Activated naive CD8-positive, alpha-beta T cell treated with anti-CD3 and anti-CD28 coated beads, Interleukin-2, amount 50 U/mL, for 16 hours (primary cell): ENCODE measurements at regions not wholly inside any gene's neighbourhood (a gene's known extent, or its start where the extent isn't known, plus 50 kb on each side); places are given as distances from the start of the nearest gene placed in this dataset.
"Not testable (repeated sequence)": the region's sequence is repeated elsewhere in the genome, so short reads cannot be mapped to it uniquely, and the experiment has no call there.

ENCODE experiments used
- DNase-seq: peaks from one replicate; pipeline ENCODE4 v3.0.0-alpha.2; 2020; ENCODE audit warnings: low read depth, low spot score

DNA sequence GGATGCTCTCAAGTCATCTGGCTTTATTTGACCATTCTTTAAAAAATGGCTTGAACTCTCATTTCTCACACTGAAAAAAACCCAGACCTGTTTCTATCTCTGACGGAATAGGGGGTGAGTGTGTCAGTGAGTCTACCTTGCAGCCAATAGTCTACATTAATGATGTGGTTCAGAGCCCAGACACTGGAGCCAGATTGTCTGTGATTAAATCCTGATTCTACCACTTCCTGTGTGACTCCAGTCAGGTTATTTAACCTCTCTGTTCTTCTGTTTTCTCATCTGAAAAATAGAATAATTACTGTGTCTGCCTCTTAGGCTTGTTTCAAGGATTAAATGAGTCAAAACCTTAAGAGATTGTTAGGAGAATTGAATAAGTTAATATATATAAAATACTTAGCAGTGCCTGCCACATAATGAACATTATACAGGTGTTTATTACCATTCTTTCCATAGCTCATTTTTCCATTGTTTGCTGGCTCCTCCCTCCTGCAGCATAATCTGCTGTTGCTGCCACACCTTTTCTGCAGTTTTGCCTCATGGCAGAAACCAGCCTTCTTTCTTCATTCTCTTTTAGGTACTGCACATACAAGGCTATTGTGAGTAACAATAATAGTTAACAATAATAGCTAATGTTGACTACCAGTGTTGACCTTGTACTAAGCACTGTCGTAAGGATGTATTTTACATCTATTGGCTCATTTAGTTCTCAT is 157.6 kb upstream of the IVNS1ABP start:
- DNase-seq = no peak

DNA sequence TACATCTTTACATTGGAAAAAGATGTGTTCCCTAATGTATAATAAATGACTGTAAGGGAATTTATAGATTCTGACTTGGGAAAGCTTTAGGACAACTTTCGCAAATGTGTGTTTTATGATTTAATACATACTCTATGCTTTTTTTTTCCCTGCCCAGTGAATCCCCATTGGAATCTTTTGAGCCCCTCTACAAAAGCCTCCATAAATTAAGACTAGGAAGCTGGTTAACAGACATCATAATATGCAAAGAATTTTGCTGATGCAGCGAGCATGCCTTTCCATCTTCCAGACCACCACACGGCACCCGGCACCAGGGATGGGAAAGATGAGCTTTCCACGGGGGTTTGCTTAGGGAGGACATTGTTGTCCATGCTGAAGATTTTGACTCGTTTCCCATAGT is 156.1 kb upstream of the IVNS1ABP start:
- DNase-seq = no peak

DNA sequence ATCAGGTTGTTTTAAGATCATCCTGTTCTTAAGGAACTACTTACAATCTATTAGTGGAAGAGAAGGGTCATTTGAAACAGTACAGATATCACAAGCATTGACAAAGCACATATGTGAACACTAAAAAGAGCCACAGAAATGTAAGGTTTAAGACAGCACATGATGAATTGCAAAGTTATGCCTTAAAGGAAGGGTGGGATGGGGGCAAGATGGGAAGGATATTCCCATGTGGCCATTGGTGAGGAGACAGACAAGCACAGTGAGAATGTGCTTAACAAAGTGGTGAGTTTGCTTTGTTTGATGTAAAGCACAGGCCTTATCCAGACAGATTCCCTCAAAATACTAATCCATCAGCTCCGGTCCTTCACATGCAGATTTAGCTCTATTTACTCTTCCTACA is 151.6 kb upstream of the IVNS1ABP start:
- no peak for DNase-seq

DNA sequence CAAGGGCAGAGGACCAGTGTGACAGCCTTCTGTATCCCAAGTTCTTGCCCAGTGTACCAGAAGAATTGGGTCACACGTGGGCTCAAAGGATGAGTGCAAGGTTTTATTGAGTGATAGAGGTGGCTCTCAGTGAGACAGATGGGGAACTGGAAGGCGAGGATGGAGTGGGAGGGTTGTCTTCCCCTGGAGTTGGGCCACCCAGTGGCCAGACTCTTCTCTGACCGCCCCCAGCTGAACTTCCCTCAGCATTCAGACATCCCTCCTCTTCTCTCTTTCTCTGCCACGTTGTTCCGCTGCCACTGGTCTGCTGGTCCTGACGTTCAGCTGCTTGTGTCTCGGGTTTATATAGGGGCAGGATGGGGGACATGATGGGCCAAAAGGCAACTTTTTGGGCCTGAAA is 150.1 kb upstream of the IVNS1ABP start:
- no peak for DNase-seq

DNA sequence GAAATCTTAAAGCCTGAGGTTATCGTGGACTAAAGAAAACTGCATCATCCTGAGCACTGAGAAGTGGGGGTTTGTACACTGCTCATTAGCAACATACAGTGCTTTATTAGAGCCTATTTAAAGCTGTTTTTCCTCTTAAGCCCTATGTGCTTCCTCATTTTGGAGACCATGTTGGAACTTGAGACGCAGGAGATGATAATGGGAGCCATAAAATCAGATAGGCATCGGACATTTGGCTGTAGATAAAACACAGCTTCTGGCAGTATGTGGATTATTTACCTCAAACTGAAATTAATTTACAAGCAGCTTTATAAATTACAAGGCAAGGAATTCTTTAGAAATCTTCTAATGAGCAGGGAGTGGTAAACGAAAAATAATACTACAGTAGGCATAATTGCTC is 147.7 kb upstream of the IVNS1ABP start:
- no peak for DNase-seq

DNA sequence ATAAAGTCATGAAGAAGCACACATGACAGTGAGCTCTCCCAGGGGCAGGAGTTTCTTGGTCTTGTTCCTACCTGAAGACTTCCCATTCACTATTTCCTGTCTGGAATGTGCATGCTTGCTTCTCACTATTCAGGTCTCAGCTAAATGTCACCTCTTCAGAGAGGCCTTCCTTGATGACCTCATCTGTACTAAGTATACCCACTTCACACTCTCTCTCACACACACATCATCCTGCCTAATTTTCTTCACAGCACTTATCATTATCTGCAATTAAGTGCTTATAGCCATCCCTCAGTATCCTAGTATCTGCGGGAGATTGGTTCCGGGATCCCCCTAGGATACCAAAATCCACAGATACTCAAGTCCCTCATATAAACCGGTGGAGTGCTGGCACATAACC is 146.4 kb upstream of the IVNS1ABP start:
- no peak for DNase-seq

DNA sequence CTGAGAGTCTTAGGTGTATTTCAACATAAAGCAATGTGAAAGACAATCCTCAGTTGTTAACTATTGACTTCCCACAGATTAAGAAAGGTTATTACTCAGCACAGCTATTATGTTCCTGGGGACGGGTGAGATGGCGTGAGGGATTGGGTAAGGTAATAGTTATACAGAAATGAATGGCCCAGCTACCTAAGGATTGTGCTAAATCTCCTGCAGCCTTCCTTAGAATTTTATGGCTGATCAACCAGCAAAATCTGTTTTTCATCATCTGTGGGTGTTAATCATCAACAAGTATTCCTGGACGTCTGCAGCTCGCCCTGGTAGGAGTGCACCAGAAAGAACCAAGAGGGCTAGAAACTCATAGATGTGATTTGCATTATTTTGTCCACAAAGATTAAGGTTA is 146.0 kb upstream of the IVNS1ABP start:
- DNase-seq = no peak

DNA sequence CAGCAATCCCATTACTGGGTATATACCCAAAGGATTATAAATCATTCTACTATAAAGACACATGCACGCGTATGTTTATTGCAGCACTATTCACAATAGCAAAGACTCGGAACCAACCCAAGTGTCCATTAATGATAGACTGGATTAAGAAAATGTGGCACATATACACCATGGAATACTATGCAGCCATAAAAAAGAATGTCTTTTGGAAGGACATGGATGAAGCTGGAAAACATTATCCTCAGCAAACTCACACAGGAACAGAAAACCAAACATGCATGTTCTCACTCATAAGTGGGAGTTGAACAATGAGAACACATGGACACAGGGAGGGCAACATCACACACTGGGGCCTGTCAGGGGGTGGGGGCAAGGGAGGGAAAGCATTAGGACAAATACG is 143.7 kb upstream of the IVNS1ABP start:
- not testable (repeated sequence) for DNase-seq

DNA sequence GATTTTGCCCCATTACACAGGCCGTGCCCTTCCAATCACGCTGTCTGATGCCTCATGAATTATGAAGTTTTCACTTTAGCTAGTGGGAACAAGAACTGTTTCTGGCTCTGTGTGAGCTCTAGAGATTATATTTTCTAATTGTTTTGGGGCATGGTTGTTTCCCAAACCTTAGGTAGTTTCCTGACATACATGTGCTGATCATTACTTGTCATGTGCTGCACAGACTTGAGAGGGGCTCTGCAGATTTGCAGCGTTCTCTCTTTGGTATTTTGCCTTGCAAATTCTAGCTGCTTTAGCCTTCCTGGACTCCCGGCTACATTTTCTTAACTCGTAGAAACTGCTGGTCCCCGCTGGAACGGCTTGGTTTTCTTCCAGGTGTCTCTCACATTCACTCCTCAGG is 142.1 kb upstream of the IVNS1ABP start:
- DNase-seq = no peak

DNA sequence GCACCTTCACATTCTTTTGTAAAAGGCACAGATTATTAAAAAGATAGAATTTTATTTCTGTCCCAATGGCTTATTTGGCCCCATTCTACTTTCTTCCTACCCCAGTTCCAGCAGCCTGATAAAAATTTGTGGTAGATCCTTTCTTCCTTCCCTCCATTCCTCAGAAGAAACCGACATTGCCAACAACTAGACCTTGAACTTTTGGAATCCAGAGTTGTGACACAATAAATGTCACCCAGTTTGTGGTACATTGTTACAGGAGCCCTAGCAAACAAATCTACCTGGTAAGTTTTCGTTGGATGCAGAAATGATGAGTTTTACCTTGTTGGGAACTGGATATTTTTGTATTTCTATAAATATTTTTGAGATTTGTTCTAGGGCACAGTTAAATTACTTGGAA is 141.6 kb upstream of the IVNS1ABP start:
- DNase-seq = no peak

DNA sequence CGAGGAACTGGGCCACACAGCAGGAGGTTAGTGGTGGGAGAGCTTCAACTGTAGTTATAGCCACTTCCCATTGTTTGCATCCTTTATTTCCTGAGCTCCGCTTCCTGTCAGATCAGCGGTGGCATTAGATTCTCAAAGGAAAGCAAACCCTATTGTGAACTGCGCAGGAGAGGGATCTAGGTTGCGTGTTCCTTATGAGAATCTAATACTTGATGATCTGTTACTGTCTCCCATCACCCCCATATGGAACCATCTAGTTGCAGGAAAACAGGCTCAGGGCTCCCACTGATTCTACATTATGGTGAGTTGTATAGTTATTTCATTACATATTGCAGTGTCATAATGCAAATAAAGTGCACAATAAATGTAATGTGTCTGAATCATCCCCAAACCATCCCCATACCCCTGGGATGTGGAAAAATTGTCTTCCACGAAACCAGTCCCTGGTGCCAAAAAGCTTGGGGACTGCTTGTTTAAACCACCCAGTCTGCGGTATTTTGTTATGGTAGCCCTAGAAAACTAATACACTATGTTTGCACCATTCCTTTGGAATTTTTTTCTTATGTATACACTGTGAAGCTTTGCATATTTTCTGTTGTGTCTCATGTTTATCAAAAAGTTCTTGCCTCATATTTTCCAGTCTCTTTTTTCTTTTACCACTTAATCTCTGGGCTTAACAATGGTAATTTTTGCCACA is 136.6 kb upstream of the IVNS1ABP start:
- DNase-seq = no peak

DNA sequence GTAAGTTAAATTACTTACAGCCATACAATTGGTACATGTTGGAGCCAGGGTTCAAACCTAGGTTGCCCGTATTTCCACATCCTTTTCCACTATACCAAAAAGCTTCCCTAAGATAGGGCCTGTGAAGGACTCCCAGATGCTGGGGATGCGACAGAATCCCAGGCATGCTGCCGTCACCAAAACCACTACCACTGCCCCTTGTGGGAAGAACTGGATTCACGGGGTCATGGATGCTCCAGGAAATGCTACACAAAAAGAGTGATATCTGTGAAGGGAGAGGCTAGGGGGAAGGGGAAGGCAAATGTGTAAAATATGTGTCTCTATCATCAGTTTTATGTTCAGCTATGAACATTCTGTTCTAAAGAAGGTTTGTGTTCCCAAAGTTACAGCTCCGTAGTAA is 133.9 kb upstream of the IVNS1ABP start:
- DNase-seq = no peak

DNA sequence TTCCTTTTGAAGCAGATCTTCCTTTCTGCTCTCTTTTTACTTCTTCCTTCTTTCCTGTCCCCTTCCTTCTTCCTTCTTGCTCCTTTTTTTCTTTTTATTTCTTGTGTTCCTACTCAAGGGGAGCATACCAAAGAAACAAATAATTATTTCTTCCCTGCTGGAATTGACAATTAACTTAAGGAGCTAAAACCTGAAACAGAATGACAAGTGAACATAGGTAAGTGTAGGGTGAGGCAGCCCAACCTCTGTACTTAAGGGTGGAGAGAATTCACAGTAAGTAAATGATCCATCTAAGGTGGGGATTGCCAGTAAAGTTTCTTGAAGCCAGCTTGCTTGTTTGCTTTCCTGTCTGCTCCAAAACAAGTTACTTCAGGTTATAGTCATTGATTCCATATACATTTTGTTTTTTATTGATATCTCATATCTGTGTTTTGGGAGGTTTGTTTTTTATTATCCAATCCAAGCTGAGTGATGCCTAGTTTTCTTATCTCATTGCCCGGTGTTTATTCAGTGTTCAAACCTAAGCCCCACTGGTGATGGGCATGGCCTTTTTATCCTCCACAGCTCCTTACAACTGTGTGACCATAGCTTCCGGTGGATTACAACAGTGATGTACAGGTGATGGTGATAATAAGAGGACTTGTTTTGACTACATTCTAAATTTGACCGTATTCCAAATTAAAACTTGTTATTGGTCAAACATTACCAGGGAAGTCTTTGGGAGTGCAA is 133.2 kb upstream of the IVNS1ABP start:
- no peak for DNase-seq

DNA sequence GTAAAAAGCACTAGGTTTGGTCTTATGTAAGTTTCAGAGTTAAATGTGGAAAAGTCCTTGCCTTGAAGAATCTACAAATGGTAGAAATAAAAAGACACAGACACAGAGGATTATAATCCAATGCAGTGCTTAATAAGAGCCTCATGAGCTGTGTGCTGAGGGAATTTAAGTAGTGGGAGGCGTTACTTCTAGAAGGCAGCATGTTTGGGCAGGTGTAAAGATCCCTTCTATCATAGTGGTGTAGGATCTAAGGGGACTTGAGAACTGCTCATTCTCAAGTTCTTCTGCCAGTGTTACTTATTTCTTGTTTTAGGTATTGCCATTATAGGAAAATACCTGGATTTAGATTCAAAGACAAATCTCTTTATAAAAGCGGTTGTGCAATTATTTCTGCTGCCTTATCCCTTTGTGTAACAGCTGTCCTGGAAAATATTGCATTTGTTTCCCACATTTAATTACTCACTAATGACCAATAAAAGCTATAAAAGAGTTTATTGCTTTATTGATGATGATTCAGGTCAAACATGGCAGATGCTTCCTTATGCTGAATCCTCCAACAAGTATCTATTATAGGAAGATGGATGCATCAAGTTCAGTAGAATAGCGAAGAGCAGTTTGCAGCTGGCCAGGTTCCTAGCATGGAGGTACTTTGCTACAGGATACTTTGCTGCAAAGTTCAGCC is 132.5 kb upstream of the IVNS1ABP start:
- DNase-seq = no peak

DNA sequence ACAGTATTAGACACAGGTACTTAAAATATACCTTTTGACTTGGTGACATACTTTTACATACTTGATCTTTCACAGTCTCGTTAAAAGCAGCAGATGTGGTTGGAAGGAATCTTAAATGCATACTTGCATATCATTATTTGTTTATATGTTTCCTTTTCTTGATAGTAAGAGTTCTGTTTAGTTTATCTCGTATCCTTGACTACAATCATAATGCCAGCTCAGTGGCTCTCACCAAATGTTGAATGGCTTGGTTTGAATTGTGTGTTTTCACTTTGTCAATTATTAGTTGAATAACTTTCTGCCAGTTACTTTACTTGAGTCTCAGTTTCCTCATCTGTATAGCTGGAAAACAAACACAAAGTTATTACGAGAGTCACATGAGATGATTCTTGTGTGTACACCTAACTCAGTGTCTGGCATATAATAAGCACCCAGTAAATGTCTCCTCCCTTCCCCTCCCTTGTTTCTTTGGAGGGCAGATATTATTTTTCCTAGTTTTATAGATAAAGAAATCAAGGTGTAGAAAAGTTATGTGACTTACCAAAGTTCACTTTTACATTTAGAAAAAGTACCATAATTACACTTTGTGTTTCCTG is 131.6 kb upstream of the IVNS1ABP start:
- no peak for DNase-seq

DNA sequence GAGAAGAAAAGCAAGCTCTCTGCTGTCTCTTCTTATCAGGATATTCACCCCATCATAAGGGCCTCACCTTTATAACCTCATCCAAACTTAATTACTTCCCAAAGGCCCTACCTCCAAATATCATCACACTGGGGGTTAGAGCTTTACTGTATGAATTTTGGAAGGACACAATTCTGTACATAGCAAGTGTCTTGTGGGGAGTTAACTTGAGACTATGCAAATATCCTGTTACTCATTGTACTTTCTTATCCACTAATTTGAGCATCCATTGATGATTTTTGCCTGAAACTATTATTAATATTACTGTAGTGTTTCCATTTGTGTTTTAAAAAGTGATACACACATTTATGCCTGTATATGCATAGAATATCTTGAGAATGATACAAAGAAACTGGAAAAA is 129.1 kb upstream of the IVNS1ABP start:
- no peak for DNase-seq

DNA sequence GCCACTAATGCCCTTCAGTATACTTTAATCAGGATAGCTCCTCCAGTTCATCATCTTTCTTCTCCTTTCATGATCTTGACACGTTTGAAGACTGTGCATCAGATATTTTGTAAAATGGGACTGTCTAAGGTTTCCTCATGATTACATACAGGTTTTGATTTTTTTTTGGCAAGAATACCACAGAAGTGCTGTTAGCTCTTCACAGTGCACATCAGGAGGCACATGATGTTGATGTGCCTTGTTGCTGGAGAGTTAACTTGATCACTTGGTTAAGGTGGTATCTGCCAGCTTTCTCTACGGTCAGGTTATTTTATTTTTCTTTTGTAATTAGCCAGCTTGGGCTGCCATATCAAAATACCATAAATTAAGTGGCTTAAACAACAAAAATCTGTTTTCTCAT is 128.6 kb upstream of the IVNS1ABP start:
- no peak for DNase-seq

DNA sequence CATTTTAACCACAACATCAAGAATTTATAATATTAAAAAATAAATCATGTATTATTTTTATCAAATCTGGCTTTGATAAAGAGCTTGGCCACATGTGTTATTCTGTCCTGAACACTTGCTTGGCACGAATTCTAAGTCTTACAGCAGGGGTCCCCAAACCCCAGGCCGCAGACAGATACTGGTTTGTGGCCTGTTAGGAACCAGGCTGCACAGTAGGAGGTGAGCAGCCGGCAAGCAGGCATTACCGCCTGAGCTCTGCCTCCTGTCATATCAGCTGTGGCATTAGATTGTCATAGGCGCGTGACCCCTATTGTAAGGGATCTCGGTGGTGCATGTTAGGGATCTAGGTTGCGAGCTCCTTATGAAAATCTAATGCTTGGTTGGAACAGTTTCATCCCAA is 127.6 kb upstream of the IVNS1ABP start:
- DNase-seq = no peak

DNA sequence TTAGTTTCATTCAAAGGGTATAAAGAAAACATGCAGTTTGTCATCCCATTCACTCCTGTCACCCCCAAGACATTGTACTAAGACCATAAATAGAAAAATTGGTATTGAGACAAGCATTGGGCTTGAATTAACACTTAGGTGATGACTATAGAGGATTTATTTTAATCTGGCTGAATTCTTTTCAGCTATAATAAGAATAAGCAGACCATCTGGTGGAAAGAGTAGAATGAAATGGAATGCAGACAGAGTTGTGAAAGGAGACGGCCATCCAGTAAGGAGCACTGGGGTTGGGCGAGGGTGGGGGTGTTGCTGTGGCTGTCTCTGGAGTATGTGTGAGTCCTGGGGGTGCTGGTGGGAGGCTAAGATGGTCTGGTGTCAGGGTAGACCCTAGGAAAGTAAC is 125.0 kb upstream of the IVNS1ABP start:
- DNase-seq = no peak

DNA sequence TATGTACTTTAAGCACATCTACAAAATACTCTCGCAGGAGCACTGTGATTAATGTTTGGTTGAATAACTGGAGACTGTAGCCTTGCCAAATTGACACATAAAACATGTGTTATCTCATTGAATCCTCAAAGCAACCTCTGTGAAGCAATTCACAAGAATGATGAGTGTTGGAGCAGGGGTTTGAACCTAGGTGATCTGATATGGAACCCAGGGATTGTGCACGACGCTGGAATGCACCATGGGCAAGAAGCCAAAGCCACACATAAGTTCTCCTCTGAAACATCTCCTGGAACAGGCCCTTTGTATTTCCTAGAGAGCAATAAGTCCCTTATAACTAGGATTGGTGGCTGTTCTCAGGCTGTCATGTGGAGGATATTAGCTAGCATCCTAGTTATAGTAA is 124.6 kb upstream of the IVNS1ABP start:
- DNase-seq = no peak

DNA sequence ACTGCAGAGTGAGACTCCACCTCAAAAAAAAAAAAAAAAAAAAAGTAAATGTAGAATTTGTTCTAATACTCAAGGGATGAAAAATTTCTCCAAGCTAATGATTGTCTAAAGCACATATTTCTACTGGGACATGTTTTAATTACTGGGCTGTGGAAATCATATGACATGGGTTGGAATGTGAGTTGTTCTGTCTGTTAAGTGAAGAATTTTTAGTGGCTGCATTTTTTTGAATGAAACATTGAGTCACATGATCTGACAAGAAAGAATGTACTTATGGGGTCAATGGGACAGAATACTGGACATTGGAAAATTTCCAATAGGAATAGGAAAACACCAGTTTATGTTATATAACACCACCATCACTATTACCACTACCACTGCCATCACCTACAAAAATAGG is 123.8 kb upstream of the IVNS1ABP start:
- no peak for DNase-seq
